Activated naive CD8-positive, alpha-beta T cell treated with anti-CD3 and anti-CD28 coated beads for 36 hours (primary cell): ENCODE measurements at regions not wholly inside any gene's neighbourhood (a gene's known extent, or its start where the extent isn't known, plus 50 kb on each side); places are given as distances from the start of the nearest gene placed in this dataset.

Experiments used
- DNase-seq: peaks from one replicate; pipeline ENCODE4 v3.0.0; 2021
- H3K27ac Mint-ChIP-seq: one replicate; pipeline ENCODE4 v1.8.0; 2022; ENCODE audit warnings: mild to moderate bottlenecking, moderate library complexity, mixed read lengths
- H3K27me3 Mint-ChIP-seq: one replicate; pipeline ENCODE4 v1.8.0; 2022; ENCODE audit warnings: mild to moderate bottlenecking, mixed read lengths
- H3K36me3 Mint-ChIP-seq: one replicate; pipeline ENCODE4 v1.8.0; 2021; ENCODE audit warnings: mild to moderate bottlenecking, mixed read lengths
- H3K4me1 Mint-ChIP-seq: one replicate; pipeline ENCODE4 v1.8.0; 2021; ENCODE audit warnings: mixed read lengths
- H3K4me3 Mint-ChIP-seq: one replicate; pipeline ENCODE4 v1.8.0; 2022; ENCODE audit warnings: mild to moderate bottlenecking, moderate library complexity, mixed read lengths
- H3K9me3 Mint-ChIP-seq: one replicate; pipeline ENCODE4 v1.8.0; 2022; ENCODE audit warnings: mixed read lengths

DNA sequence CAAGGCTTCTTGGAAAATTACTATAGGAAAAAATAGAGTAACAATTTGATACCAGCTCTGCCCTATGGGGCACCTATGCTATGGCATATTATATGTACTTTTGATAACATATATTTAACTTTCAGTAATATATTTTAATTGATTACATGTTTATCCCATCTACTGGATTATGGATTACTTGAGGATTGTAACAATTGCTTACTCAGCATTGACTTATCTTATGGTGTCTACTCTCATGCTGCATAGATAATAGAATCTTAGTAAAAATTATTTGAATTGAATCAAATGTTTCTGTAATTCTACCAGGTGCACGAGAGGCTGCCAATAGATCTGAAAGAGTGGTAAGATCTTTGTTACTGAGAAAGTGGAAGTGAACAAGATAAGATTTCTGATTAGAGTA lies 57.8 kb upstream of the CALCR start:
- no peaks in the 10 kb centered on the region for H3K4me1 Mint-ChIP-seq
- no peaks in the 10 kb centered on the region for H3K36me3 Mint-ChIP-seq
- no peak overlapping the region for H3K4me3 Mint-ChIP-seq
- H3K9me3 Mint-ChIP-seq: no peaks in the 10 kb centered on the region
- H3K27ac Mint-ChIP-seq: no peak overlapping the region
- no peak for DNase-seq
- peaks cover 11% of the 10 kb centered on the region for H3K27me3 Mint-ChIP-seq

GRCh38 chr7:93629291-93629801 lies 54.8 kb upstream of the CALCR start:
- DNase-seq: no peak
- H3K27me3 Mint-ChIP-seq: peaks cover 8% of the 10 kb centered on the region
- no peak overlapping the region for H3K27ac Mint-ChIP-seq
- no peaks in the 10 kb centered on the region for H3K4me1 Mint-ChIP-seq
- no peaks in the 10 kb centered on the region for H3K9me3 Mint-ChIP-seq
- H3K4me3 Mint-ChIP-seq: no peak overlapping the region
- no peaks in the 10 kb centered on the region for H3K36me3 Mint-ChIP-seq

DNA sequence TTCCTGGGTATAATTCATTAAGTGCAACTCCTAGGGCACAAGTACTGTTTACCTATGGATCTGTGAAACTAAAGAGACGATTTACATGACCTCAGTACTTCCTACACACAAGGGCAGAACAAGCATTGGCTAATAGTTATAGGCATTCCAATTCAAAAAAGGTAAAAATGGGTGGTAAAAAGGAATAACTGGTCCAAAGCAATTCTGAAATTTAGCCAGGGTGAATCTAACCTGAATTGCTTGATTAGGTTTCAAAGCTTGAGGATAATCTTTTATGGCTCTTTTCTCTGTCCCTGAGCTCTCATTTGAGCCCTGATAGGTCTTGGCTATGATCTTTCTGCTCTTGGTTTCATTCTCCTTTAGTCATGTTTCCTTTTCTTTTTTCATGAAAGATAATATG lies 52.3 kb upstream of the CALCR start:
- H3K9me3 Mint-ChIP-seq: no peaks in the 10 kb centered on the region
- no peaks in the 10 kb centered on the region for H3K36me3 Mint-ChIP-seq
- peaks cover 13% of the 10 kb centered on the region for H3K27me3 Mint-ChIP-seq
- no peaks in the 10 kb centered on the region for H3K4me1 Mint-ChIP-seq
- H3K27ac Mint-ChIP-seq: no peak overlapping the region
- no peak for DNase-seq
- H3K4me3 Mint-ChIP-seq: no peak overlapping the region
